NCI-H1417 treated with DMSO at 0.1 percent for 48 hours (cell line): ENCODE measurements at regions not wholly inside any gene's neighbourhood (a gene's known extent, or its start where the extent isn't known, plus 50 kb on each side); places are given as distances from the start of the nearest gene placed in this dataset.

ENCODE experiments used
- DNase-seq: peaks from one replicate; lab custom pipeline; 2025; lab: John Stamatoyannopoulos, UW

GRCh38 chr3:162125790-162126189 lies 629.2 kb downstream of the OTOL1 start:
- DNase-seq, result no peak

GRCh38 chr3:162130582-162130981 lies 634.0 kb downstream of the OTOL1 start:
- DNase-seq, result no peak

- no peak for DNase-seq
Measured at GRCh38 chr3:162132981-162133380, 636.4 kb downstream of the OTOL1 start.

GRCh38 chr3:162134571-162134970 lies 638.0 kb downstream of the OTOL1 start:
- no peak for DNase-seq

- DNase-seq, result no peak
Measured at GRCh38 chr3:162136136-162136535, 639.5 kb downstream of the OTOL1 start.

- no peak for DNase-seq
Measured at GRCh38 chr3:162138509-162138908, 641.9 kb downstream of the OTOL1 start.

GRCh38 chr3:162139841-162140240 lies 643.2 kb downstream of the OTOL1 start:
- DNase-seq, result no peak

GRCh38 chr3:162141272-162141791 lies 644.7 kb downstream of the OTOL1 start:
- DNase-seq, result no peak

- no peak for DNase-seq
Measured at GRCh38 chr3:162142511-162142910, 645.9 kb downstream of the OTOL1 start.

- no peak for DNase-seq
Measured at GRCh38 chr3:162143180-162143579, 646.6 kb downstream of the OTOL1 start.

GRCh38 chr3:162147996-162148395 lies 651.4 kb downstream of the OTOL1 start:
- DNase-seq, result no peak

- DNase-seq, result no peak
Measured at GRCh38 chr3:162150790-162151189, 654.2 kb downstream of the OTOL1 start.

GRCh38 chr3:162152636-162153035 lies 656.0 kb downstream of the OTOL1 start:
- DNase-seq, result no peak

GRCh38 chr3:162161595-162161994 lies 665.0 kb downstream of the OTOL1 start:
- DNase-seq, result no peak

GRCh38 chr3:162165346-162165745 lies 668.7 kb downstream of the OTOL1 start:
- DNase-seq, result no peak

- no peak for DNase-seq
Measured at GRCh38 chr3:162166543-162166942, 669.9 kb downstream of the OTOL1 start.

GRCh38 chr3:162168715-162169114 lies 672.1 kb downstream of the OTOL1 start:
- DNase-seq, result no peak

- no peak for DNase-seq
Measured at GRCh38 chr3:162170581-162170980, 674.0 kb downstream of the OTOL1 start.

- no peak for DNase-seq
Measured at GRCh38 chr3:162171970-162172369, 675.4 kb downstream of the OTOL1 start.

- no peak for DNase-seq
Measured at GRCh38 chr3:162175145-162175544, 678.5 kb downstream of the OTOL1 start.

- no peak for DNase-seq
Measured at GRCh38 chr3:162175878-162176277, 679.3 kb downstream of the OTOL1 start.

GRCh38 chr3:162183440-162183839 lies 686.8 kb downstream of the OTOL1 start:
- DNase-seq, result no peak

- DNase-seq, result no peak
Measured at GRCh38 chr3:162192340-162193029, 695.9 kb downstream of the OTOL1 start.
